HCT116 (cell line): ENCODE measurements at regions not wholly inside any gene's neighbourhood (a gene's known extent, or its start where the extent isn't known, plus 50 kb on each side); places are given as distances from the start of the nearest gene placed in this dataset.

Experiments used
- ATAC-seq: fragments of 200-7000 bp; cut with Tn5 transposase; 2 replicates; pipeline ENCODE4 v1.9.1; 2020; ENCODE audit warnings: mild to moderate bottlenecking, moderate library complexity
- BruUV-seq: library from RNA; stranded (reverse); fragments of 400-500 nt; replicated peaks from 2 replicates; lab custom pipeline; 2021; lab: Mats Ljungman, UMichigan
- CTCF ChIA-PET: fragments of 300-600 bp; sonication (Branson Sonifier 250); formaldehyde crosslinking; loops from one replicate; lab custom pipeline; 2021; ENCODE audit warnings: antibody characterized with exemption; lab: Charles Lee
- POLR2A ChIA-PET: fragments of 300-600, 350-600 bp; sonication (Branson Sonifier 250); formaldehyde crosslinking; loops from one replicate; lab custom pipeline; 2021; ENCODE audit warnings: antibody characterized with exemption; lab: Charles Lee
- RAD21 ChIA-PET, 2 experiments: fragments of 300-600 bp; sonication (Branson Sonifier 250); formaldehyde crosslinking; loops; one replicate each; lab custom pipeline; 2023; ENCODE audit warnings: low total read pairs in 2 of 2; ENCODE audit not compliant: uncharacterized antibody in 2 of 2, unreplicated experiment in 2 of 2, low non-redundant PET in 1 of 2; lab: Charles Lee
- DNase-seq: peaks from one replicate; pipeline ENCODE4 v3.0.0-alpha.2; 2010; ENCODE audit warnings: low read depth, low spot score
- H2AFZ ChIP-seq: fragments of 200-600 bp; shearing (Covaris generic), sonication (generic); 2 replicates; pipeline ENCODE4 v1.6.1; 2017; ENCODE audit warnings: low read depth, mixed run types, mixed read lengths, antibody characterized with exemption, low read length; ENCODE audit not compliant: poor library complexity, severe bottlenecking
- H3K27ac ChIP-seq: 2 replicates; pipeline ENCODE4 v1.5.1; 2012; ENCODE audit warnings: low read depth, low read length
- H3K27me3 ChIP-seq: fragments of 200-600 bp; sonication (generic); 2 replicates; pipeline ENCODE4 v1.6.1; 2016; ENCODE audit warnings: mixed run types, low read length, mixed read lengths; ENCODE audit not compliant: insufficient read depth
- H3K36me3 ChIP-seq, 2 experiments: fragments of 200-500 bp in 1 of 2; fragments of 200-600 bp in 1 of 2; sonication (Bioruptor generic) in 1 of 2; sonication (generic) in 1 of 2; 2 replicates each; pipeline versions ENCODE4 v1.5.1 to v1.6.1; 2014 to 2016; ENCODE audit warnings: low read length in 2 of 2, inconsistent platforms in 1 of 2, mixed read lengths in 1 of 2, mixed run types in 1 of 2; ENCODE audit not compliant: insufficient read depth in 2 of 2, control insufficient read depth in 1 of 2
- H3K4me1 ChIP-seq, 2 experiments: fragments of 200-600 bp in 1 of 2; sonication (generic) in 1 of 2; 2 replicates each; pipeline versions ENCODE4 v1.5.1 to v1.6.1; 2012 to 2017; ENCODE audit warnings: low read length in 2 of 2, inconsistent platforms in 1 of 2, mild to moderate bottlenecking in 1 of 2, mixed read lengths in 1 of 2, mixed run types in 1 of 2, moderate library complexity in 1 of 2; ENCODE audit not compliant: insufficient read depth in 2 of 2, control insufficient read depth in 1 of 2
- H3K4me2 ChIP-seq: fragments of 200-600 bp; sonication (generic); 2 replicates; pipeline ENCODE4 v1.6.1; 2017; ENCODE audit warnings: mixed run types, low read length, mixed read lengths
- H3K4me3 ChIP-seq, 2 experiments: fragments of 200-600 bp in 1 of 2; sonication (generic) in 1 of 2; replicated peaks in 1 of 2; 2 replicates each; pipeline ENCODE4 v1.5.1; 2011 to 2016; ENCODE audit warnings: low read length in 2 of 2, control low read depth in 1 of 2, low read depth in 1 of 2, mild to moderate bottlenecking in 1 of 2, mixed read lengths in 1 of 2, mixed run types in 1 of 2
- H3K79me2 ChIP-seq: fragments of 200-600 bp; sonication (generic); 2 replicates; pipeline ENCODE4 v1.6.1; 2017; ENCODE audit warnings: mild to moderate bottlenecking, mixed run types, low read length, moderate library complexity, mixed read lengths; ENCODE audit not compliant: insufficient read depth
- H3K9ac ChIP-seq: fragments of 200-600 bp; sonication (generic); 2 replicates; pipeline ENCODE4 v1.6.1; 2016; ENCODE audit warnings: low read length, mixed read lengths
- H3K9me2 ChIP-seq: fragments of 200-600 bp; sonication (generic), shearing (Covaris generic); 2 replicates; pipeline ENCODE4 v1.6.1; 2017; ENCODE audit warnings: mixed run types, mild to moderate bottlenecking, moderate library complexity; ENCODE audit not compliant: insufficient read depth
- H3K9me3 ChIP-seq, 2 experiments: fragments of 200-500 bp in 1 of 2; fragments of 200-600 bp in 1 of 2; sonication (Bioruptor generic) in 1 of 2; sonication (generic) in 1 of 2; 2 replicates each; pipeline ENCODE4 v1.6.1; 2014 to 2017; ENCODE audit warnings: low read length in 2 of 2, mixed read lengths in 2 of 2, inconsistent platforms in 1 of 2, low read depth in 1 of 2, mild to moderate bottlenecking in 1 of 2, mixed run types in 1 of 2, moderate library complexity in 1 of 2; ENCODE audit not compliant: control insufficient read depth in 1 of 2, insufficient read depth in 1 of 2
- H4K20me1 ChIP-seq: fragments of 200-600 bp; sonication (generic), shearing (Covaris generic); 2 replicates; pipeline ENCODE4 v1.6.1; 2017; ENCODE audit warnings: mixed run types, mild to moderate bottlenecking, moderate library complexity; ENCODE audit not compliant: insufficient read depth
- CBX3 ChIP-seq: IDR thresholded peaks from 2 replicates; pipeline ENCODE4 v1.6.1; 2012; ENCODE audit warnings: low read depth
- ELF1 ChIP-seq: IDR thresholded peaks from 2 replicates; pipeline ENCODE4 v1.6.1; 2012; ENCODE audit warnings: low read depth, borderline replicate concordance
- EZH2 ChIP-seq: fragments of 200-600 bp; sonication (generic); IDR thresholded peaks from 2 replicates; pipeline ENCODE4 v1.6.1; 2017; ENCODE audit warnings: antibody characterized with exemption, mixed run types
- EZH2phosphoT487 ChIP-seq: fragments of 200-600 bp; IDR thresholded peaks from 2 replicates; pipeline ENCODE4 v1.6.1; 2018; ENCODE audit warnings: antibody characterized with exemption, borderline replicate concordance
- FOSL1 ChIP-seq: IDR thresholded peaks from 2 replicates; pipeline ENCODE4 v1.6.1; 2012; ENCODE audit warnings: low read depth
- JUND ChIP-seq: IDR thresholded peaks from 2 replicates; pipeline ENCODE4 v1.6.1; 2012
- POLR2AphosphoS5 ChIP-seq: IDR thresholded peaks from 2 replicates; pipeline ENCODE4 v1.6.1; 2011; ENCODE audit warnings: mild to moderate bottlenecking, low read depth, low read length, moderate library complexity
- SIN3A ChIP-seq: IDR thresholded peaks from 2 replicates; pipeline ENCODE4 v1.6.1; 2012; ENCODE audit warnings: low read depth
- SP1 ChIP-seq: IDR thresholded peaks from 2 replicates; pipeline ENCODE4 v1.6.1; 2012; ENCODE audit warnings: low read depth
- YY1 ChIP-seq: IDR thresholded peaks from 2 replicates; pipeline ENCODE4 v1.6.1; 2011; ENCODE audit warnings: low read length, low read depth, moderate library complexity, mild to moderate bottlenecking; ENCODE audit not compliant: insufficient replicate concordance; ENCODE audit errors: extremely low read depth
- ZNF274 ChIP-seq: fragments of 200-500 bp; sonication (Bioruptor generic); IDR thresholded peaks from 2 replicates; pipeline ENCODE4 v1.6.1; 2014; ENCODE audit warnings: mild to moderate bottlenecking, low read depth, low read length, inconsistent platforms
- intact Hi-C: fragments of 100-400 bp; cut with micrococcal nuclease; formaldehyde crosslinking; loops from 2 replicates; pipeline ENCODE4 v1.10.0; 2022
- TF ChIP-seq, protein P1 (sequence below): IDR thresholded peaks from 2 replicates; pipeline ENCODE4 v1.6.1; 2012
- TF ChIP-seq, protein P2 (sequence below), 3 experiments: fragments of 200-600 bp in 1 of 3; sonication (generic) in 1 of 3; IDR thresholded peaks in 2 of 3; conservative IDR thresholded peaks in 1 of 3; 2 replicates each; pipeline ENCODE4 v1.5.1; 2012 to 2017; ENCODE audit warnings: low read depth in 2 of 3, low read length in 2 of 3, antibody characterized with exemption in 1 of 3, borderline replicate concordance in 1 of 3, control low read depth in 1 of 3, mild to moderate bottlenecking in 1 of 3, mixed read lengths in 1 of 3, mixed run types in 1 of 3, moderate library complexity in 1 of 3; ENCODE audit not compliant: insufficient read depth in 1 of 3
- TF ChIP-seq, protein P3 (sequence below): IDR thresholded peaks from 2 replicates; pipeline ENCODE4 v1.6.1; 2012

DNA sequence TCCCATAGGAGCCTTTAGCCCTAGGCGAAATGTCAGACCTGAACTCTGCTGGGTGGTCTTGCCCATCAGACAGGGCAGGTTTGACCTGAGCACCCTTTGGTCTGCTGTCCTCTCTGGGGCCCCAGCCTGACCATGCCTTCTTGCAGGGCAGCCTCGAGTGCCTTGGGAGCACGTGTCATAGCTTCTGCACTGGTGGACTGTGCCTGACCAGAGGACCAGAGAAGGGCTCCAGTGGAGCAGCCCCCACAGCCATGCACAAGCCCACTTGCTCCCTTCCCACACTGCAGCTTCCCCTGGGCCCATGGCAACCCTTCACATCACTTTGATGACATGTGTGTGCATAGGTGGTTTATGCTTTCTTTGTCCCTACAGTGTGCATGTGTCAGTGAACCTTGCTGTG is 394.0 kb downstream of the TEX13C start:
- H3K9me2 ChIP-seq = no peaks in the 10 kb centered on the region
- ChIA-PET RAD21 (no interaction called here), CTCF (no interaction called here), POLR2A (no interaction called here)
- no peaks in the 10 kb centered on the region for H3K27me3 ChIP-seq
- H3K9ac ChIP-seq = no peak overlapping the region
- H2AFZ ChIP-seq = no peak overlapping the region
- no peak for ATAC-seq
- H3K4me3 ChIP-seq = no peak overlapping the region
- H3K36me3 ChIP-seq = no peaks in the 10 kb centered on the region
- H3K79me2 ChIP-seq = no peaks in the 10 kb centered on the region
- intact Hi-C loops = no loop called here
- no peak overlapping the region for H3K27ac ChIP-seq
- BruUV-seq = no TSS peak
- H3K9me3 ChIP-seq = no peaks in the 10 kb centered on the region
- no peak for DNase-seq
- H4K20me1 ChIP-seq = no peaks in the 10 kb centered on the region
- TF ChIP-seq JUND (no peak), POLR2AphosphoS5 (no peak), YY1 (no peak), CBX3 (no peak), EZH2phosphoT487 (no peak), ELF1 (no peak)
- TF ChIP-seq, protein P1, sequence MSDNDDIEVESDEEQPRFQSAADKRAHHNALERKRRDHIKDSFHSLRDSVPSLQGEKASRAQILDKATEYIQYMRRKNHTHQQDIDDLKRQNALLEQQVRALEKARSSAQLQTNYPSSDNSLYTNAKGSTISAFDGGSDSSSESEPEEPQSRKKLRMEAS = no peak
- TF ChIP-seq, protein P2, sequence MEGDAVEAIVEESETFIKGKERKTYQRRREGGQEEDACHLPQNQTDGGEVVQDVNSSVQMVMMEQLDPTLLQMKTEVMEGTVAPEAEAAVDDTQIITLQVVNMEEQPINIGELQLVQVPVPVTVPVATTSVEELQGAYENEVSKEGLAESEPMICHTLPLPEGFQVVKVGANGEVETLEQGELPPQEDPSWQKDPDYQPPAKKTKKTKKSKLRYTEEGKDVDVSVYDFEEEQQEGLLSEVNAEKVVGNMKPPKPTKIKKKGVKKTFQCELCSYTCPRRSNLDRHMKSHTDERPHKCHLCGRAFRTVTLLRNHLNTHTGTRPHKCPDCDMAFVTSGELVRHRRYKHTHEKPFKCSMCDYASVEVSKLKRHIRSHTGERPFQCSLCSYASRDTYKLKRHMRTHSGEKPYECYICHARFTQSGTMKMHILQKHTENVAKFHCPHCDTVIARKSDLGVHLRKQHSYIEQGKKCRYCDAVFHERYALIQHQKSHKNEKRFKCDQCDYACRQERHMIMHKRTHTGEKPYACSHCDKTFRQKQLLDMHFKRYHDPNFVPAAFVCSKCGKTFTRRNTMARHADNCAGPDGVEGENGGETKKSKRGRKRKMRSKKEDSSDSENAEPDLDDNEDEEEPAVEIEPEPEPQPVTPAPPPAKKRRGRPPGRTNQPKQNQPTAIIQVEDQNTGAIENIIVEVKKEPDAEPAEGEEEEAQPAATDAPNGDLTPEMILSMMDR (IDR thresholded peaks at IDR 0.05 in 2 of 3, conservative IDR thresholded peaks at IDR 0.05 in 1 of 3; ENCODE audit: borderline replicate concordance in 1 of 3, insufficient read depth in 1 of 3, low read depth in 2 of 3, low read length in 2 of 3) = no peak
- H3K4me1 ChIP-seq = no peaks in the 10 kb centered on the region
- H3K4me2 ChIP-seq = no peak overlapping the region

DNA sequence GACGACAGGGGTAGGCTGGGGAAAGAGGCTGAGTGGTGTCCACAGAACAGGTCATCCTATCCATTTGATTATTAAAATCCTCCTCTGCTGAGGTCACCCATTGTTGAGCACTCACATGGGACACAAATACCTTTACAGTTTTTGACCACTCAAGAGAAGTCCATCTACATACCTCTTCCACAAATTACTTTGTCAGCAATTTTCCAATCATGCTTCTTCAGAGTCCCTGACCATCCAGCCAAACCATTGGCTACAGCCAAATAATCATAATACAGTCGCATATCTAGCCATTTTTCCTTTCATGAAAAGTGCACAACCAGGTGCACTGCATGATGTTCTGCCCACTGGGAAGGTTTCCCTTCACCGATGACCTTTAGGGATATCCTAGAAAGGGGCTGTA is 407.4 kb downstream of the TEX13C start:
- H4K20me1 ChIP-seq = no peaks in the 10 kb centered on the region
- no peaks in the 10 kb centered on the region for H3K9me3 ChIP-seq
- no peak overlapping the region for H3K27ac ChIP-seq
- no peaks in the 10 kb centered on the region for H3K36me3 ChIP-seq
- ChIA-PET CTCF (no interaction called here), RAD21 (no interaction called here), POLR2A (no interaction called here)
- no peaks in the 10 kb centered on the region for H3K79me2 ChIP-seq
- H3K4me2 ChIP-seq = no peak overlapping the region
- TF ChIP-seq EZH2 (no peak), ELF1 (no peak), JUND (no peak), YY1 (no peak), ZNF274 (no peak), SIN3A (no peak), POLR2AphosphoS5 (no peak), SP1 (no peak), FOSL1 (no peak)
- TF ChIP-seq, protein P3, sequence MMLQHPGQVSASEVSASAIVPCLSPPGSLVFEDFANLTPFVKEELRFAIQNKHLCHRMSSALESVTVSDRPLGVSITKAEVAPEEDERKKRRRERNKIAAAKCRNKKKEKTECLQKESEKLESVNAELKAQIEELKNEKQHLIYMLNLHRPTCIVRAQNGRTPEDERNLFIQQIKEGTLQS = no peak
- H3K9ac ChIP-seq = no peak overlapping the region
- intact Hi-C loops = no loop called here
- DNase-seq (no peak), ATAC-seq (no peak)
- no peak overlapping the region for H2AFZ ChIP-seq
- H3K9me2 ChIP-seq = no peaks in the 10 kb centered on the region
- BruUV-seq = no TSS peak
- no peak overlapping the region for H3K4me3 ChIP-seq
- H3K27me3 ChIP-seq = no peaks in the 10 kb centered on the region
- no peaks in the 10 kb centered on the region for H3K4me1 ChIP-seq
